M059J (cell line): ENCODE measurements at regions not wholly inside any gene's neighbourhood (a gene's known extent, or its start where the extent isn't known, plus 50 kb on each side); places are given as distances from the start of the nearest gene placed in this dataset.
A peak's percentile ranks its signal among the peaks of the same experiment; 100 is the strongest.

Source experiments
- DNase-seq: peaks from one replicate; pipeline ENCODE4 v3.0.0-alpha.2; 2012; ENCODE audit warnings: low read depth

DNA sequence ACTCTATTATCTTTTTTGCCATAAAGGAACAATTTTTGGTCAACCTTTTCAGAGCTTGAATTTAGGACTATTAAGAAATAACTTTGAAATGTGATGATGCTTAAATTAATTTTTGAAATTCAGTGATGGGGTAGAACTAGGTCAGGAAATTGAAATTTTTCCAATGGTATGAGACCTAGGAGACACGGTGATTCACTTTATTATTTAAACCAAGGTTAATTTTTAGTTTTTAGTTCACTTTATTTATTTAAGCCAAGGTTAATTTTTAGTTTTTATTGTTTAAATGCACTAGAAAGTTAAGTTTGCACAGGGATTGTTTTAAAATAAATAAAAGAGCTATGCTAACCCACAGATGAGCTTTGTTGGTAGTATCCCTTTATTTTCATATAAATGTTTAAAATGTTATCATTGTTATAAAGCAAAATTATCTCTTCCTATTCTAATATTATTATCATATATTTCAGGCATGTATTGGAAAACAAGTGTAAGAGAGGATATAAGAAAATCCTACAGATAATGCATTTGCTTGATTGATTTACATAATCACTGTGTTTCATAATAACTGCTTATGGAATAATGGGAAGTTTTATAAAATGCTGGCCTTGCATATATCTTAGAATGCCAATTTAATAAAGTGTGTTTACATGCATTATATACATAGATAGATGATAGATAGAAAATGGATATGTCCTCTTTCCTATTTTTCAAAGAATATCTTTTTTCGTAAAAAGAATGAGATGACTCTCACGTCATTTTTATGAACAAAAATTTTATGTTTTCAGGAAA is 163.6 kb downstream of the HGF start:
- no peak for DNase-seq

DNA sequence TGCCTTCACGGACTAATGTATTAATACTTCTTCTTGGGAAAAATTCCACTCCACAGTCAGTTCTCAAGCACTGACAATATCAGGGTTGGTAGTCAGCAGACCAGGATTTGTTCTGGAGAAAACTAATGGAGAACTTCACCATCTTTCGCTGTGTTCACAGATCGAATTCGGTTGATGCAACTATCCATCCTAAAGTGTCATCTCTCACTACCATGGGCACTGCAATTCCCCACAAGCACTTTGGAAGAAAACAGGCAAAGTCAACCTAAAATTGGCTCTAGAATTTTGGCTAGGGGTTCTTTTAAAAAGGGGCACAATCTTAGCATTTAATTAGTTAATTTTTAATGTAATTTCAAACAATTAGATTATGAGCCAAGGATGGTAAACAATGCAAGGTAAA is 164.4 kb downstream of the HGF start:
- DNase-seq, result no peak

DNA sequence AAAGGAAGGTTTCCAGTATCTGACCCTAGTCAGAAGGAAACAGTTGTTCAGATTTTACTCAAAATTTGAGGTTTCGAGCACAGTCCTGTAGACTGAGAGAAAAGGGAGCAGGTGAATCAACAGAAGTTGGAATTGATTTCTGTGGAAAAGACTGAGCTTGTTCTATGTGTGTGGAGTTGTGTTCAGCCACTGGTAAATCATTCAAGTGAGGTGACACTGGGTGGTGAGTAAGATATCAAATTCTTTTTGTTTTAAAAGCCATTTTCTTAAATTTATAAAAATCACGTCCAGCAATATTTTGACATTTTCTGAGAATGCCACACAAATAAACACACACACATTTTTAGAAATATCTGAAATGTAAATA is 165.1 kb downstream of the HGF start:
- no peak for DNase-seq

- peak; percentile 86 for DNase-seq
These were observed 165.6 kb downstream of the HGF start for GRCh38 chr7:81604075-81604807.

GRCh38 chr7:81600608-81601007 is 169.2 kb downstream of the HGF start:
- DNase-seq, result peak; percentile 61

DNA sequence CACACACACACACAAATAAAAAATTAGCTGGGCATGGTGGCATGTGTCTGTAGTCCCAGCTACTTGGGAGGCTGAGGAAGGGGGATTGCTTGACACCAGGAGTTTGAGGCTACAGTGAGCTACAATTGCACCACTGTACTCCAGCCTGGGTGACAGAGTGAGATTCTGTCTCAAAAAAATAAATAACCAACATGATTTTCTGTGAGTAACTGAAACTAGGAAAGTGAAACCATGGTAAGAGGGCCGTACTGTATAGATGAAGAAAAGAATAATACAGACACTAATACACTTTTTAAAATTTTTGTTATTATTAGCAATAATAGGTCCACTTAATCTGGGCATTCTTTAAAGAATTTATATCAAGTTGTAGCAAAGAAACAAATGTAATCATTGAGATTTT is 170.9 kb downstream of the HGF start:
- no peak for DNase-seq

DNA sequence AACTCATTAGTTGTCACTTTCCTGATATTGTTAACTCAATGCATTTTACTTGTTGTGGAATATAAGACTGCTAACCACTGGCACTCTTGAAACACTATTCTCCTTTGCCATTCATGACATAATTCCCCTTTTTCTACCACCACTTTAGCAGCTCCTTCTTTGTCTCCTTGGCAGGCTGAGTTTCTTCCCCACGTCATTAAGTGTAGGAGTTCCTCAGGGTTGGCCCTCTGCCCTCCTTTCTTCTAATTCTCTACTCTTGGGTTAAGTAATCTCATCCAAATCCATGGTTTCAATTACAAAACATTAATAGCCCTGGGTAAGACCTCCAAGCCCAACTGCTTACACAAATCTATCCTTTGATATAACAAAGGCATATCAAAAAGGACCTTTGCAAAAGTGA is 175.1 kb downstream of the HGF start:
- no peak for DNase-seq

DNA sequence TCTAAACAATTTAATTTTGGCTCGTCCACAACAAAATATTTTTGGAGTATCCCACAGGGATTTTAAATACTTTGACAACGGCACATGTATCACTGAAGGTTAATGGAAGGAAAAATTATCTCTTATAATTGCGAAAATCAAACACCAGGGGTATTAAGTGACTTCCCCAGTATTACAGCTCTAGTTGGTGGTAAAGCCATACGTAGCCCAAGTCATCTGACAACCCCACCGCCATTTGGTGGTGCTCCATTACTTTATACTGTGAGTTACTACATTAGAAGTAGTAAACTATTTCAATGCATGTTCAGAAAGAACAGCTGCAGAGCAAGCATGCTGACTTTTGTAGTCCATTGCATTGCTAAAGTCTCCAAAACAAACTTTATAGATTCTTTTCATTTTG is 179.7 kb downstream of the HGF start:
- DNase-seq, result no peak

DNA sequence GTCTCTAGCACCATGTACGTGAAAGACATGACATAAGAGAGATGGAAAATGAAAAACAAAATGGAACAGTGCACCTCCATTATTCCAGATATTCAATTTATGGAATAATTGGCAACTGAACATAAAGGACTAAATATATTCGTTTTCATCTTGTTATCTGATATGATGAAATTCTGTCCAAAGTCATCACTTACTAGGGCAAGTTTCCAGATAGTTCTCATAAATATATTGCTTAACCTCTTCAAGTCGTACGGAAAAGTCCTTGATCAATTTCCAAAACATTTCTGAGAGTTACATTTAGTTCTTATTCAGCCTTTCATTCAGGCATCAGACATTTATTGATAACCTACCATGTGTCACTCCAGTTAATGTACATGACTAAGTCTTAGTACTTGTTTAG is 185.2 kb downstream of the HGF start:
- no peak for DNase-seq

- no peak for DNase-seq
These were observed 185.8 kb downstream of the HGF start for GRCh38 chr7:81583882-81584533.

GRCh38 chr7:81583090-81583489 is 186.8 kb downstream of the HGF start:
- no peak for DNase-seq

GRCh38 chr7:81577642-81578340 is 192.1 kb downstream of the HGF start:
- DNase-seq, result no peak

DNA sequence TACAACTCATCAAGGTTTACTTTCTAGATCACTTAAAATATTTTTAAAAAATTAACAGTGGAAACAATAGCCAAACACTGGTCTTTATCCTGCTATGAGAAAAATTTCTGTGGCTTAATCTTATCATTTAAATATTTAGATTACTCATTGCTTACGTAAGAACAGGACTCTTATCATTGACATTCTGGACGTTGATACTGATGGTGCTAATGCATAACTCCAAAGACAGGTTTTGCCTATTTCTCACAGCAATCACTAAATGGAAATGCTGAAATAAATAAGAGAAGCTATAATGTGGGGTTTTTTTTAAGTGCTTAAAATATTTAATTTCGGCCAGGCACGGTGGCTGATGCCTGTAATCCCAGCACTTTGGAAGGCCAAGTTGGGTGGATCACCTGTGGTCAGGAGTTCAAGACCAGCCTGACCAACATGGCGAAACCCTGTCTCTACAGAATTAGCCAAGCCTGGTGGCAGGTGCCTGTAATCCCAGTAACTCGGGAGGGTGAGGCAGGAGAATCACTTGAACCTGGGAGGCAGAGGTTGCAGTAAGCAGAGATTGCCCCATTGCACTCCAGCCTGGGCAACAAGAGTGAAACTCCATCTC is 195.0 kb downstream of the HGF start:
- DNase-seq, result peak; percentile 18

- DNase-seq, result no peak
These were observed 195.9 kb downstream of the HGF start for GRCh38 chr7:81573932-81574331.

GRCh38 chr7:81573128-81573527 is 196.7 kb downstream of the HGF start:
- DNase-seq, result peak; percentile 6

GRCh38 chr7:81562581-81562980 is 207.3 kb downstream of the HGF start:
- DNase-seq, result no peak

- no peak for DNase-seq
These were observed 209.1 kb downstream of the HGF start for GRCh38 chr7:81560708-81561107.

DNA sequence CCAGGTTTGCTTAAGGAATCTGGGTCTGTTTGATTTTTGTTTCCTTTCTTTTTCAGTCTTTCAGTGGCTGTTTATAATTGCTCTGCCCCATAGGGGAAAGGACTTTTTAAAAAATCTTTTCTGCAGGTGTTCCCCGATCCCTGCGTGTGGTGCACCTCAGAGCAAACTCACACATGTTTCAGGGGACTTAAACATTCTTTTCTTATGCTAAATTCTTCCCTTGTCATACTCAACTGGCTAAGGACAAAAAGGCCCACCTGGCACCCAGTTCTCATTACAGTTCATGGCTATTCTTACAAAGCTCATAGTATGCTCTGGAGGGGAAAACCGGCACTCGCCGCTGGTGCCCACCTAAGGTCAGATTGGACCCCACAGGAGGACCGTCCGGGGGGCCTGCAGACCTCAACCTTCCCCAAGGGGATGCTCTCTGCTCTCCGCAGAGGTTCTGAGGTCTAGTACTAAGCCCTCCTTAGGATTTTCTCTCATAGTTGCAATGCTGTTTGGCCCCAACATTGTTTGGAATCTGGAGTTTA is 220.3 kb downstream of the HGF start:
- DNase-seq, result no peak

- DNase-seq, result no peak
These were observed 234.9 kb downstream of the HGF start for GRCh38 chr7:81534996-81535395.

- no peak for DNase-seq
These were observed 235.4 kb downstream of the HGF start for GRCh38 chr7:81534446-81534845.

DNA sequence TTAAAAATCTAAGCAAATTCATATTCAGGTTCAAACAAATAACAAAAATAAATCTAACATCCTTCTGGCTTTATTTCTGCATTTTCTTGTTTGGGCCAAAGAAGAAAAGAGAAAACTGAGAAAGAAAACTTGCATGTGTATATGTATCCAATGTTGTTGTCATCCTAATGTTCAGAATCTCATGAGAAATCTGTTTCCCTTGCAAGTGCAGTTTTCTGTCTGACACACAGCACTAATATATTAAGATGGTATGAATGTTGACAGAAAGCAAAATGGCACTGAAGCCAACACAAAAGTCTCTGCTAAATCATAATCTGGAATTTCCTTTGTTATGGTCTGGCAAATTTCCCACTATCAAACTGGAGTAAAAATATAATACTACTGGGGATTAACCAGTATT is 235.9 kb downstream of the HGF start:
- no peak for DNase-seq

GRCh38 chr7:81533426-81533825 is 236.4 kb downstream of the HGF start:
- DNase-seq, result no peak
